Activated naive CD8-positive, alpha-beta T cell treated with anti-CD3 and anti-CD28 coated beads for 36 hours (primary cell): ENCODE measurements at regions not wholly inside any gene's neighbourhood (a gene's known extent, or its start where the extent isn't known, plus 50 kb on each side); places are given as distances from the start of the nearest gene placed in this dataset.

Source experiments
- DNase-seq: peaks from one replicate; pipeline ENCODE4 v3.0.0; 2021
- H3K27ac Mint-ChIP-seq: one replicate; pipeline ENCODE4 v1.8.0; 2022; ENCODE audit warnings: mild to moderate bottlenecking, moderate library complexity, mixed read lengths
- H3K27me3 Mint-ChIP-seq: one replicate; pipeline ENCODE4 v1.8.0; 2022; ENCODE audit warnings: mild to moderate bottlenecking, mixed read lengths
- H3K36me3 Mint-ChIP-seq: one replicate; pipeline ENCODE4 v1.8.0; 2021; ENCODE audit warnings: mild to moderate bottlenecking, mixed read lengths
- H3K4me1 Mint-ChIP-seq: one replicate; pipeline ENCODE4 v1.8.0; 2021; ENCODE audit warnings: mixed read lengths
- H3K4me3 Mint-ChIP-seq: one replicate; pipeline ENCODE4 v1.8.0; 2022; ENCODE audit warnings: mild to moderate bottlenecking, moderate library complexity, mixed read lengths
- H3K9me3 Mint-ChIP-seq: one replicate; pipeline ENCODE4 v1.8.0; 2022; ENCODE audit warnings: mixed read lengths

DNA sequence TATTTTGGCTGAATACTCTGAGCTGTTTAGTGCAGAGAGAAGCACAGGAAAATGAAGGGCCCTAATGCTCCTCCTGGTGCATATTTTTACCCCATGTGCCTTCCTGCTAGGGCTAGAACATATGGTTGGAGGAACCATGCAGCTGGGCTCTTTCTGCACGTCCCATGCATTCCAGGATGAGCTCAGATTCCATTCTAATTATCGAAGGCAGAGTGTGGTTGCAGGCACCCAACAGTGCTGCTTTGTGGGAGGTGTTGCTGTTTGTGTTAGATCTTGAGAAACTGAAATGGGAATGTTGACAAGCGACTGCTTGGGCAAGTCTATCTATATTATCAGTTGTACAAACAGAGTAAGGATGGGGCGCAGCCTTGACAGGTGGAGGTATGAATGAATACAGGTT, 419.5 kb downstream of the DHX35 start:
- Mint-ChIP-seq H3K36me3 (no peaks in the 10 kb centered on the region), H3K4me3 (no peak overlapping the region), H3K9me3 (no peaks in the 10 kb centered on the region), H3K4me1 (no peaks in the 10 kb centered on the region), H3K27ac (no peak overlapping the region), H3K27me3 (peaks cover 4% of the 10 kb centered on the region)
- no peak for DNase-seq

DNA sequence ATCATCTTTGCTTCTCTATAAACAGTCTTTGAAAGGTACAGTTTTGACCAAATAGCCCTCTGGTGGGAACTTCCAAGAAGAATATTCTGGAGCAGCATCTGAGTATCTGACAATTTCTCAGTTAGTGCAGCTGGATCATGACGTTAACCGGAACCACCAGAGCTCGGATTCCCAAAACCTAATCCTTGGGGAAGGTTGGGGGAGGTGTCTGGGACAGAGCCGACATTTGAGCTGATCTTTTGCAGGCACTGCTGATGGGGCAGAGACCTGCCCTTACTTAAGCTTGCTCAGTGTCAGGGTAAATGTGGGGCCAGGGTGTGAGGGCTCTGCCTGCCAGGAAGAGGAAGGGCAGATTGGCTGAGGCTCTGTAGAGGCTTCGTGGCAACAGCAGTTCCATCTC, 416.6 kb downstream of the DHX35 start:
- H3K27me3 Mint-ChIP-seq: peaks cover 4% of the 10 kb centered on the region
- H3K36me3 Mint-ChIP-seq: no peaks in the 10 kb centered on the region
- H3K4me1 Mint-ChIP-seq: no peaks in the 10 kb centered on the region
- no peak overlapping the region for H3K27ac Mint-ChIP-seq
- DNase-seq: no peak
- H3K9me3 Mint-ChIP-seq: no peaks in the 10 kb centered on the region
- no peak overlapping the region for H3K4me3 Mint-ChIP-seq

DNA sequence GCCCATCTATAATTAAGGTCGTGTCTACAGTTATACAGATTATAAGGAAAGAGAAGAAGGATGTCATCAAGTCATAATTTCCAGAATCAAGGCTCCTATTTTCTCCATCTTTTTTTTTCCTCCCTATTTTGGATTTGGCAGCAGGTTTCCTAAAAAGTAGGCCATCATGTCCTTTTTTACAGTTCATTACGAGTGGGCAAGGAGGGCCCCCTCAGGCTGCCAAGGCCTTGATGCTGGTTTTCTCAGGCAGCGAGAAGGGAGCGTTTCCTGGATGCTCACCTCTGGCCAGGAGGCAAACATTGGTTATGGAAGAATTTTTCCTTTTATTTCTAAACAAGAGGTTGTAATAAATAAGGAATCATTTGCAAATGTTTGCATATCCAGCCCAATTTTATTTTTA, 414.6 kb downstream of the DHX35 start:
- DNase-seq: no peak

DNA sequence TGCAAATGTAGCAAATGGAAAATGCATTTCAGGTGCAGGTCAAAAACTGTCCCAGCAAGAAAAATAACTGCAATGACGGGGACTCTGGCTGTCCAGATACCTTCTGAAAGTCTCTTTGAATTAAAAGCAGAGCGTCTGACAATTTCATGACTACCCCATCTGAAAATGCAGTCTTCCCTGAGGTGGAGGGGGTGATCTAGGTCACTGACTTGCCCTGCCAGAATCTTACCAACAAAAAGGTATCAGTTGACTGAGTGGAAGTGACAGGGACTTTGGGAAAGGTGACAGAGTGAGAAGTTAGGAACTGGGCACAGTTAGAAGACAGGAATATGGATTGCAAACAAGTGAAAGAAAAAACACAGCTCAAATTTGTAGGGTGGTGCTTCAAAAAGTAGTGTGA, 402.2 kb downstream of the DHX35 start:
- Mint-ChIP-seq H3K4me3 (no peak overlapping the region), H3K36me3 (no peaks in the 10 kb centered on the region), H3K4me1 (no peaks in the 10 kb centered on the region), H3K27me3 (peaks cover 10% of the 10 kb centered on the region), H3K9me3 (peaks cover 4% of the 10 kb centered on the region), H3K27ac (no peak overlapping the region)
- DNase-seq: no peak

More for the DNA sequence above, 414.6 kb downstream of the DHX35 start:
- Mint-ChIP-seq H3K27ac (no peak overlapping the region), H3K36me3 (no peaks in the 10 kb centered on the region), H3K4me1 (no peaks in the 10 kb centered on the region), H3K27me3 (peaks cover 4% of the 10 kb centered on the region), H3K4me3 (no peak overlapping the region), H3K9me3 (no peaks in the 10 kb centered on the region)

DNA sequence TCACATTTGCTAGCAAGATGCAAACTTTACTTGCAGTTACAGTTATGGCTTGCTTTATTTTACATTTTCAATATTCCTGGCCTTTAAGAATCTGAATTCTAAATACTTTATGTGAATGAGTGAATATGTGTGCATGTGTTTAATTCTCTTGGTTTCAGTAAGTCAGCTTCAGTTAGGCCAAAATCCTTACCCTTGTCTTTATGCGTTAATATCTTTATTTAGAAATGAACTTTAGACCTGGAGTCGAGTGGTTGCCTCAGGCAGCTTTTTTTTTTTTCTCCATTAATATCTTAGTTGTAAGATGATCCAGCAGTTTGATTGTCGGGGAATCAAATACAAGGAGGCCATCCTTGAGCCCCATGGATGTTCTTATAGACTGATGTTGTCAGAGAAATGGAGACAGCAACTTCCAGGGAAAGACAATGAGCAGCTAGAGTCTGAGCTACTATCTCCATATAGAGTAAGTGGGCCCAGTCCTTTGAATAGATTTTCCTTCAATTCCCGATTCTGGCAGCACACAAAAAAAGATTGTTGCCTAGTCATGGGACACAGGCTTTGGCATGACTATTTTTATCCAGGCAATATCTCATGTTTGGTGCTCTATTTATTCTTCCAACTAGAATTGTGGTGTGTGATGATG, 398.0 kb downstream of the DHX35 start:
- Mint-ChIP-seq H3K27ac (no peak overlapping the region), H3K27me3 (peaks cover 6% of the 10 kb centered on the region), H3K36me3 (no peaks in the 10 kb centered on the region), H3K4me3 (no peak overlapping the region), H3K9me3 (no peaks in the 10 kb centered on the region), H3K4me1 (no peaks in the 10 kb centered on the region)
- DNase-seq: no peak

DNA sequence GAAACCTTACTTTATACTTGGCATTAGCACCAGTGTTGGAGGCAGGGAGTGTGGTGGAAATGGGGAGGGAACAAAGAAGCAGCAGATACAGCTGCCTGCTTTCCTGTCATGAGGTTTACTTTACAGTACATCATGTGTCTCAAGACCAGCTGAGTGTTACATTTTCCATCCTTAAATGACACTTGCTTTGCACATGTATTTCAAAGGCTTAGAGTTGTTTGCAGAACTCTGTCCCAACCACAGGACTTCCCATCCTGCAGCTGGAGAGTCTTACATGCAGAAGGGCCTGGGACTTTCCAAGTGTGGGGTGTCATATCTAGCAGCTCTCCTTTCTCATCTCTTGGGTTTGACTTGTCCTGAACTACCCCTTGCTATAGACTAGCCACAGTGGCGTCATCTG, 395.9 kb downstream of the DHX35 start:
- Mint-ChIP-seq H3K4me1 (no peaks in the 10 kb centered on the region), H3K4me3 (no peak overlapping the region), H3K27me3 (peaks cover 3% of the 10 kb centered on the region), H3K27ac (no peak overlapping the region), H3K36me3 (no peaks in the 10 kb centered on the region), H3K9me3 (no peaks in the 10 kb centered on the region)
- no peak for DNase-seq

DNA sequence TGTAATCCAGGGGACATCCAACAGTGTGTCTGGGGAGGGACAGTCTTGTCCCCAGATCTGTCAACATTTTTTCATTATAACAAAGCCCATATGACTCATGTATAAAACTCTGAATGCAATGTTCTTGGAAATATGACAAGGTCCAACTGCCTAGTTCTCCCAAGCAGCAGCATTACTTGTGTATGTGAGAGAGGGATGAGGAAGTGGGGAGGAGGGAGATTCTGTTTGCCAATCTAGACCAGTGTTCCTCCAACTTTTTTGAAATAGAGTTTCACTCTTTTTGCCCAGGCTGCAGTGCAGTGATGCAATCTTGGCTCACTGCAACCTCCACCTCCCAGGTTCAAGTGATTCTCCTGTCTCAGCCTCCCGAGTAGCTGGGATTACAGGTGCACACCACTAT, 394.8 kb downstream of the DHX35 start:
- no peak for DNase-seq
- Mint-ChIP-seq H3K27me3 (peaks cover 3% of the 10 kb centered on the region), H3K4me3 (no peak overlapping the region), H3K27ac (no peak overlapping the region), H3K9me3 (no peaks in the 10 kb centered on the region), H3K4me1 (no peaks in the 10 kb centered on the region), H3K36me3 (no peaks in the 10 kb centered on the region)

DNA sequence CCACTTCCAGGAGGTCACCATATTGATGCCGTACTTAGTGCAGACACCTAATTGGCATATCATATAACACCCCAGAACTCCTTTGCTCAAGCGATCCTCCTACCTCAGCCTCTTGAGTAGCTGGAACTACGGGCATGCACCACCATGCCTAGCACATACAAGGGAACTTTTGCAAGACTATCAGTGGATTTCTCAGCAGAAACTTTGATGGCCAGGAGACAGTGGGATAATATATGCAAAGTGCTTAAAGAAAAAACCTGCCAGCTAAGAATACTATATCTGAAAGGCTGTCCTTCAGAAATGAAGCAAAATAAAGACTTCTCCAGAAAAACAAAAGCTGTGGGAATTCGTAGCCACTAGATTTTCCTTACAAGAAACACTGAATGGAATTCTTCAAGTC, 387.1 kb downstream of the DHX35 start:
- no peak for DNase-seq
- Mint-ChIP-seq H3K27me3 (no peaks in the 10 kb centered on the region), H3K27ac (no peak overlapping the region), H3K4me3 (no peak overlapping the region), H3K4me1 (no peaks in the 10 kb centered on the region), H3K9me3 (peaks cover 17% of the 10 kb centered on the region), H3K36me3 (peaks cover 1% of the 10 kb centered on the region)

DNA sequence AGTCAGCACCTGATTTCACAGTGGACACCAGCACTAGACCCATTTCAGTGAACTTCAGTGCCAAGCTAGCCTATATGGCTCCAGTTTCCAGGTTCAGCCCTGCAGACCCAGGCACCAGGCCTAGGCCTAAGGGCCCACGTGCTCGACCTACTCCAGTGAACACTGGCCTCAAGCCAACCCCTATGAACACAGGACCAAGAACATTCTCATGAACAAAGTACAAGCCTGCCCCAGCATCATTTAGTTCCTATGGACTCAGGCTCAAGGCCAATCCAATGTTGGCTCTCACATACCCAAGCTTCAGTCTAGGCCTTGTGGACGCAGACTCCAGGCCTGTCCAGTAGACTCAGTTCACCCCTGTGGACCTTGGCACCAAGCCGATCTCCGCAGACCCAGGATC, 385.5 kb downstream of the DHX35 start:
- Mint-ChIP-seq H3K4me1 (no peaks in the 10 kb centered on the region), H3K9me3 (peaks cover 17% of the 10 kb centered on the region), H3K4me3 (no peak overlapping the region), H3K27ac (no peak overlapping the region), H3K27me3 (peaks cover under 1% of the 10 kb centered on the region), H3K36me3 (peaks cover 1% of the 10 kb centered on the region)
- no peak for DNase-seq

DNA sequence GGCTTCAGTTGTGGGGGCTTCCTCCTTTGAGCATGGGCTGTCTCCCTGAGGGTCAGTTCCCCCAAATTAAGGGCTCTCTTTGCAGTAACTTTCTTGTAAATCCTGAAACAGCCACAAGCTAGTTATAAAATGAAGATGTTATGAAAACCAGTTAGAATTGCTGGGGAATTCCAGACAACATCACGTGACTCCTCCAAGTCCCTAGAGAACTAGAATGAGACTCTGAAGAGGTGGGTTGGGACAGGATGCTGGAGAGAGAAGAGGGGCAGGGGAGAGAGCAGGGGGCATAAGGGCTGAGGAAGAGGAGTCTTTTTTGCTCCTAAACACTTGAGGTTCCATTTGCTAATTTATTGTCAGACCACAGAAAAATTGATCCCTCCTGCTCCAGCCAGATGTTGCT, 380.3 kb downstream of the DHX35 start:
- no peak for DNase-seq
- Mint-ChIP-seq H3K4me3 (no peak overlapping the region), H3K4me1 (no peaks in the 10 kb centered on the region), H3K36me3 (no peaks in the 10 kb centered on the region), H3K27me3 (peaks cover 5% of the 10 kb centered on the region), H3K9me3 (peaks cover 5% of the 10 kb centered on the region), H3K27ac (no peak overlapping the region)

DNA sequence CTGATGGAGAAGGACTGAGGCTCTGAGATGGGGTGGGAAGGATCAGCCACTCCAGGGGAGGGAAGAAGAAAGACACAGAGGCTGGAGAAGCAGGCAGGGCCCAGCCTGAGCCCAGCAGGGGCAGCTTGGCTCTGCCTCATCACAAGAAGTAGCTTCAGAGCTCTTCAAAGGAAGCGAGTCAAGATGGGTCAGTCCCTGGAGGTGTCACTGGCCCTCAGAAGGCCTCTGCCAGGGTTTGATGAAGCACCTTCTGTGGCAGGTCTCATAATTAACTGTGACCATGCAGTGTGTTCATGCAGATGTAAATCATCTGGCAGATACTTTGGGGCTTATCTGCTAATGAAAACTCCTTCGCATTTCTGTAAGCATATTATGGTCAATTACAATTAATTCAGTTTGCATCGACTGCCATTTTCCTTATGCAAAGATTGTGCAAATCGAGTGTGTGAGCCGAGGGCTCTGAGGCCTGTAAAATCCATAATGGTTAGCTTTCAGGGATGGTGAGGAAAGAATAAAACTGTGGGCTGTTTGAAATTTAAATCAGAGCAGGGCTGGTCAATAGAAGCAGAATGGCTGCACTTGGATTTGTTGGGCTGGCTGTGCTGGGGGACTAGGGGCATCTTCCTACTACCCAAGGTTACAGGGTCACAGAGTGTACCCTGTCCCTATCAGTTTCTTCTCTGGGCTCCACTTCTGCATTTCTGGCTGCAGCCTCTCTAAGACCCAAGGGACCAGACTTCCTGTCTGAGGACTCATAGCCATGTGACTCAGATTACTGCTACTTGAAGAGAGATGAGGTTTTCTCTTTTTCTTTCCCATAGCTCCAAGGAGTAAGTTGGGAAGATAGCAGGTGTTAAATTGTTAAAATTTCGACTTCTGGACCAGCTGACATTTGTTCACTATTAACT, 376.6 kb downstream of the DHX35 start:
- Mint-ChIP-seq H3K4me1 (no peaks in the 10 kb centered on the region), H3K27me3 (peaks cover 5% of the 10 kb centered on the region), H3K9me3 (peaks cover 2% of the 10 kb centered on the region), H3K4me3 (no peak overlapping the region), H3K27ac (no peak overlapping the region), H3K36me3 (no peaks in the 10 kb centered on the region)
- no peak for DNase-seq

DNA sequence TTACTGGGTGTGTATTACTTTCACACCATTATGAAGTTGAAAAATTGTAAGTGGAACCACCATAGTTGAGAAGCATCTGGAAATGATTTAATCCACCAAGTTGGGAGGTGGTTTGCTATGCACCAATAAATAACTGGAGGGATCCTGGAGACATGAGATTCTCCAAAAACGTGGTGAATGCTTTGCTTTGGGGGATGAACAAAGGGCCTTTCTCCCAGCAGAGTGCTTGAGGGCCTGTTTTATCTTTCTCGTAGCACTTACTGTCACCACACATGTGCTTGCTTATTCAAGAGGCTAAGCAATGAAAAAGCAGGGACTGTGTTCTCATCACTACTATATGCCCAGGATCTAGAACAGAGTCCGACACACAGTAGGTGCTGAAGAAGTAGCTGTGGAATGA, 371.1 kb downstream of the DHX35 start:
- Mint-ChIP-seq H3K27ac (no peak overlapping the region), H3K9me3 (no peaks in the 10 kb centered on the region), H3K27me3 (no peaks in the 10 kb centered on the region), H3K4me1 (no peaks in the 10 kb centered on the region), H3K36me3 (no peaks in the 10 kb centered on the region), H3K4me3 (no peak overlapping the region)
- DNase-seq: no peak

DNA sequence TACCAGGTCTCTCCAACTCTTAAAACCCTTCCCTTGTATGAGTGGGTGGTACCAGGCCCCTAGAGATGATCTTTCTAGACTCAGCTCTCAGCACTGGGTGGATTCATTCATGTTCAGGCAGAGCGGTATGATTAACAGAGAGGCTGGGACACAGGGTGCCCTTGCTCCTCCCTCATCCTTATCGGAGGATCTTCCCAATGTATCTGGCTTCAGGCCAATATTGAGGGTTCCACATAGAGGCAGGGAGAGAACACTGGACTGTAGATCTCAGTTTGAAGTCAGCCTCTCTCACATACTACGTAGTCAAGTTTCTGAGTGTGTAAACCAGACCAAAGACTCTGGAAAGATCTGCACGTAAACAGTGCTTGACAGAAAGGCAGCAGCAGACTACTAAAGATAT, 366.2 kb downstream of the DHX35 start:
- Mint-ChIP-seq H3K27ac (no peak overlapping the region), H3K36me3 (no peaks in the 10 kb centered on the region), H3K9me3 (no peaks in the 10 kb centered on the region), H3K4me3 (no peak overlapping the region), H3K27me3 (no peaks in the 10 kb centered on the region), H3K4me1 (no peaks in the 10 kb centered on the region)
- DNase-seq: no peak

DNA sequence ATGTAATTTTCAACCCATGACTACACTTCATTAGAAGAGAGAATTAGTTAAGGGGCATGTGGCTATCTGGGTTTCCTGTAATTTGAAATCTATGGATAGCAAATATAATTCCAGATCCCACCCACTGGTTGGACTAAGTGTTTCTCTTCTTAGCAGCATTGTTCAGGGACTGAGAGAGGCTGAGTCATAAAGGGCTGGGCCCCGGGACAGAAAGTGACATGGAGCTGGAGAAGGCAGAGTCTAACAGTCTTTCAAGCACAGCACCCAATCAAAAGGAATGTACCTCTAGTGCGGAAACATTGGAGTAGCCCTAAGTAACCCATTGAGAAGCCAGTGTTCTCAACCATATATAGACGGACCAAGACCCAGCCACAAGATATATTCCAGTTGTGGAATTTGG, 363.9 kb downstream of the DHX35 start:
- Mint-ChIP-seq H3K4me1 (no peaks in the 10 kb centered on the region), H3K4me3 (no peak overlapping the region), H3K36me3 (no peaks in the 10 kb centered on the region), H3K9me3 (no peaks in the 10 kb centered on the region), H3K27me3 (no peaks in the 10 kb centered on the region), H3K27ac (no peak overlapping the region)
- no peak for DNase-seq

DNA sequence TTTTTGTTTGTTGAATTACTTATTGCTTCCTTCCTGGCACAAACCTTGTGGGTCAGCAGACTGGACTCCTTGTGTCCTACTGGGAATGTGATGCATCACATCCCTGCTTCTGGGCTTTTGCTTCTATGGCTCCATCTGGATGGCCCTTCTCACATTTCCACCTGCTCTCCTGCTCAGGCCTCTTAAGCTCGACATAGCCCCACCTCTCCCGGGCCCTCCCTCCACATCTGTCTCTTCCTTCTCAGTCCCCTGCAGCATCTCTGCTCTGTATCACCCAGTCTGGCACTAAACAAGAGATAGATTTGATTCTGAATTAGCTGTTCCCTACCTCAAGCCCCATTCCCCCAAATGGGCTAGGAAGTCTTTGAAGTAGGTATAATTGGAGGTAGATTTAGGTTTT, 356.8 kb downstream of the DHX35 start:
- DNase-seq: no peak
- H3K4me3 Mint-ChIP-seq: no peak overlapping the region
- no peak overlapping the region for H3K27ac Mint-ChIP-seq
- no peaks in the 10 kb centered on the region for H3K4me1 Mint-ChIP-seq
- no peaks in the 10 kb centered on the region for H3K27me3 Mint-ChIP-seq
- no peaks in the 10 kb centered on the region for H3K9me3 Mint-ChIP-seq
- no peaks in the 10 kb centered on the region for H3K36me3 Mint-ChIP-seq

DNA sequence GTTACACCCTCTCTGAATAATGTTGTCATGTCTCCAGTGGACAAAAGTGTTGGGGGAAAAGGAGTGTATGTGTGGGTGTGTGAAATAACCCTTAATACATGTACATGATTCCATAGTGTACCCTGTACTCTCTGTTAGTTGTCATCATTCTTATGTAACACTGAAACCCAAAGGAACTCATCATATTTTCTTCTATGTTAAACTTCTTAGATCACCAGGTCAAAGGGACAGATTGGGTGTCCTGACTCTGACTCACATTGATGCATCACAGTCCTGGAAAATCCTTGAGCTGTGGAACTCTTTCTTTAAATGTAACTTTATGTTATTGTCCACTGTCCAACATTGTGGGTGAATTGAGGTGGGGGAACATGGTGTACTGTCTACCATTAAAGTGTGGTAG, 350.5 kb downstream of the DHX35 start:
- no peak for DNase-seq
- Mint-ChIP-seq H3K9me3 (no peaks in the 10 kb centered on the region), H3K4me3 (no peak overlapping the region), H3K36me3 (no peaks in the 10 kb centered on the region), H3K27ac (no peak overlapping the region), H3K27me3 (peaks cover 7% of the 10 kb centered on the region), H3K4me1 (no peaks in the 10 kb centered on the region)
